HG03378 (cell line): ENCODE measurements at regions not wholly inside any gene's neighbourhood (a gene's known extent, or its start where the extent isn't known, plus 50 kb on each side); places are given as distances from the start of the nearest gene placed in this dataset.
A peak's percentile ranks its signal among the peaks of the same experiment; 100 is the strongest.
"Not testable (repeated sequence)": the region's sequence is repeated elsewhere in the genome, so short reads cannot be mapped to it uniquely, and the experiment has no call there.

Experiments used
- ATAC-seq: cut with Tn5 transposase; IDR thresholded peaks from one replicate; pipeline ENCODE4 v1.9.1; 2021; ENCODE audit warnings: mild to moderate bottlenecking, moderate library complexity; ENCODE audit not compliant: unreplicated experiment

DNA sequence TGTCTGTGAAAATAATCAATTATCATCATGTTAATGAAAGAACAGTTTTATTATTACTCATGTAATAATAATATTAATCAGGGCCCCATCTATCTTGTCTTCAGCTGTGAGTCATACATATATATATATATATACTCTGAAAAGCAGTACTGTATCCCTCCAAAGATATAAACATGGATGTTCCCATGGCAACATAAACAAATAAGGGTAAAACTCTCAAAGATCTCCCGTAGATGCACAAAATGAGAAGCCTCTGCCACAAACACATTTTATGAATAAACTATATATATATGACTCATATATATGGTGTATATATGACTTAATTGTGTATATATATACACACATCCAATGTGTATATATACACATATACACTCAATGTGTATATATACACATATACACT is 163.8 kb upstream of the ARHGEF26 start:
- ATAC-seq: no peak

DNA sequence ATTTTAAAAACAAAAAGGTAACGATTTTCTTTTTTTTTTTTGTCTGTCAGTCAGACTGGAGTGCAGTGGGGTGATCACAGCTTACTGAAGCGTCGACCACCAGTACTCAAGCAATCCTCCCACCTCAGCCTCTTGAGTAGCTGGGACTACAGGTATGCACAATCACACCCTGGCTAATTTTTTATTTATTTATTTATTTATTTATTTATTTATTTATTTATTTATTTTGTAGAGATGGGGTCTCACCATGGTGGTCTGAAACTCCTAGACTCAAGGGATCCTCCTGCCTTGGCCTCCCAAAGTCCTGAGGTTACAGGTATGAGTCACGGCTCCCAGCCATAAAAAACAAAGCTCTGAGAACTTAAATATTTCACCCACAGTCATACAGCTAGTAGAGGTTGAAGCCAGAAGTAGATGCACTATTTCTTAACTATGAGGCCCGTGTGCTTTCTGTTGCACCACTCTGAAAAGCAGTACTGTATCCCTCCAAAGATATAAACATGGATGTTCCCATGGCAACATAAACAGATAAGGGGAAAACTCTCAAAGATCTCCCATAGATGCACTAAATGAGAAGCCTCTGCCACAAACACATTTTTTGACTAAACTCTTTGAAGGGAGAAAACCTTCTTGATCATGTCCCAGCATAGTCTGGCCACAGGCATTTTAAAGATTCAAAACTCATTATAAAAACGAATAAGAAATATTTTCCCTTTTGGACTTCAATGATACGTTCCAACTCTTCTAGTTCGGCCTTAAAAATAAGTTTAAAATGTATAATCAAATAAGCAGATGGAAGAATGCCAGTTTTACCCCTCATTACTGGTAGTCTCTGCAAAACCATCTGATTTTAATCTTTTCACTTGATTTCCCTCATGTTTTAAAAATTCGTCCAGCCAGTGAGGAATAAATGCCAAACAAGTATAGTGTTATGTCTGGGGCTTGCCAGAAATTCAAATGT is 162.3 kb upstream of the ARHGEF26 start:
- no peak for ATAC-seq

DNA sequence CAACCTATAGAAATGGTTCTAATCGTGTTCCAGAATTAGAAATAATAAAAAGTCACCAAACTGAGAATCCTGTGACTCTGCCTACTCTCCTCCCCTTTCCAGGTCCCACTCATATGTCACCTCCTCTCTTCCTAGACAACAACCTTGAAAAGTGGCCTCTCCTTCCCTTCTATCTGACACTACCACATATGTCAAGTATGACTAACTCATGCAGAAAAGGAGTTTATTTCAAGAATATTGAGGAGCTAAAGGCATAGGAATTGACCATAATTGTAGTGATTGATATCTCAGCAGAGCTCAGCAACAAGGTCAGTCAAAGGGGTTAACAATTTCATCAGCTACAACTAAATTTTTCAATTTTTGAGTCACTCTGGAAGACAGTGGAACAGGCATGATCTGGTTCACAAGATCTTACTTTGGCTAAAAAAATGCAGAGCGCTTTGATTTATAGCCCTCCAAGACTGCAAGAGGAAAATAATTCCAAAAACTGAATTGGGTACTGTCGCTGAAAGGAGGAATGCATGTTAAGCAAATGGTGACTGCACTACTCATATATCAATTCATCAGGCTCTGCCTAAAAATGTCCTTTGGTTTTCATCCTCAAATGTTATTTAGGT is 160.6 kb upstream of the ARHGEF26 start:
- no peak for ATAC-seq

DNA sequence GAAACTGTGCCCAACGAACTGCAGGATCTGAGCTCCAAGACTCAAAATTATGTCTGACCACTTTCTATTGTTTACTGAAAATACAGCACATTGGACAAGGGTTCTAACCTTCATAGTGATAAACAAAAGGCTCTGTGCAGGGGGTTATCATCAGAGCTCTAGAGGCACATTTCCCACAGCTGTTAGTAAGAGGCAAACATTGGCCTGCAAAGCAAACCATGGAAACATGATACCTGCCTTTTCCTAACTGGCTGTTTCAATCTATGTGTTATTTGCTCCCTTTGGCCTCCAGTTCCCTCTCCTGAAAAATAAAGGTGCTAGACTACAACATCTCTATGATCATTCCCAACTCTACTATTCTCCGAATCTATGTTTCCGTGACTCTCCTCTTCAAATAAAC is 159.7 kb upstream of the ARHGEF26 start:
- ATAC-seq: no peak

DNA sequence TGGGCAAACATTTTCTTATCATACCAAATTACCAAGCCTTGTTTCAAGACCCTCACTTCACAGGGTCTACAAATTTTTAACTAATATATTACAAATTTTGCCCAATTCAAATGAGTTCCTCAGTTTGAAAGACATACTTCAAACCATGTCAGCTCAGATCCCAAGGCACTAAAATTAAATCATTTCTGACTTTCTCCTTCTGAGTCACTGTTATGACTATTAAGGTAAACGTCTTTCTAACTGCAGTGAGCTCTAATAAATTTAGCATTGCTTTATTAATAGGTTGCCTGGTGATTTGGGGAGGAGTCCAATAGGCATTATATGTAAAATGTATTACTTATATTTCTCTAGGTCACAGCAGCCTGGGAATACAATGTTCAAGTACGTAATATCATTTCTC is 158.2 kb upstream of the ARHGEF26 start:
- no peak for ATAC-seq

DNA sequence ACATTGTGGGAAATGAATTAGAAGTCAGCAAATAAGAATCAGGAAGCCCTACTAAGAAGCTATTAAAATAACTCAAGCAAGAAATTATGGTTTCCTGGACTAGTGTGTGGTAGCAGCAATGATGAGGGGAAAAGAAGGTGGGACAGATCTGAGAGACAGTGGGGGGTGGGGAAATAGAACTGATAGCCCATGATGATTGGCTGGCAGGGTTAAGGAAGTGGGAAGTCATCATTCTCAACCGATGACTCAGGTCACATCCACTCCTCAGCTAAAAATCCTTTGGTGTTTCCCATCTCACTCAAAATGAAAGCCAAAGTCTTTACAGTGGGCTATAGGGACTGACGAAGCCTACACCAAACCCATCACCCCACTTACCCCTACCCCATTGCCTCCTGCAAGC is 153.9 kb upstream of the ARHGEF26 start:
- ATAC-seq: no peak

DNA sequence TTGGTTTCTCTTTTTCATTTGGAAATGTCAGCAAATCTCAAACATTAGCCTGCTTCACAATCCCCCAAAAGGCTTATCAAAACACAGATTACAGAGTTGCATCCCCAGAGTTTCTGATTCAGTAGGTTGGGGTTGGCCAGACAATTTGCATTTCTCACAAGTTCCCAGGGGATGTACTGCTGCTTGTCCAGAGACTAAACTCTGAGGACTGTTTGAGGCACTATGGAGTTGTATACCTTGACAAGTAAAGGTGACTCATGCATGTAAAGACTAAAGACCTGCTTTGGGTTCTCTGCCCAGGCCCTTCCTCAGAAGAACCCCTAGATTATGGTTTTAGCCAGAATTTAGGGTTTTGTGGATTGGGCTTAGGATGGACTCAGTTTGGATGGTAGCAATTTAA is 151.1 kb upstream of the ARHGEF26 start:
- peak; percentile 50 for ATAC-seq

DNA sequence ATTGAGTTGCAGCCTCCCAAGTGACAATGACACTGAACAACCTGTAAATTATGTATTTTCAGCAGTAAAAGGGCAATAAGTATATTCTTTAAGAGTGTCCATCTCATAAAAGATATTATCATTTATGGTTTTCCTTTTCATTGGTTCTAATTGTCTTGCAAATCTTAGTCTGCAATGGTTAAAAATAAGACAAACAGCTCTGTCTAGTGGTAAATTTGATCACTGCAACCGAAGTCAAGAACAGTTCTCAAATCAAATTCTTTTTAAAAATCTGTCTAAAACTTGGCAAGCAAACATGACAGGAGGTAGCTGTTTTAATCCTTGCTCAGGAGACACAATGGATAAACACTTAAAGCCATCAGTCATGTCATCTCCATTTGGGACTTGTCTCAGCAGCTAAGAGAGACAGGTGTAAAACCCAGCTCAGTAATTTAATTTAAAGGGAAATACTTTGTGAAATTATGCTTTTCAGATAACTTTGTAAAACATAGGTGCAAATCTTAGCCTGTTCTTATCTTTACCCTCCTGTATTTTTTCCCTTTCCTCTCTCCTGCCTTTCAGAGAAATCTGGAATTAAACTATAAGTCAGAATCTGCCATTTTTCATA is 150.3 kb upstream of the ARHGEF26 start:
- ATAC-seq: no peak

DNA sequence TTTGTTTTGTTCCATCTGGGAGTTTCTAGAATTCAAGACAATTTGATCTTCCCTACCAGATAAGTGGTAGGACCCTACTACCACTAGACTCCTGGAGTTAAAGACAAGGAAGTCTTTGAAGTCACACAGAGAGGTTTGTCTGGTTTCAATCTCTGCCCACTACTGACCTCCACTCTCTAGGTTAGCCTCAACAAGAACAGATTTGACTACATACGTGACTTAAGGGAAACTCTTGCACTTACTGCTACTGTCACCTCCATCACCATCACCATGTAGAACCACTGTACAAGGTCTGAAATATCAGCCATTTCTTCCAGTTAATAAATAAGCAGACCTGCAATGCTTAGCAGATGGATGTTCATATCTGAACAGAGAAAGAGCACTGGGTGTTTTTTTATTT is 148.3 kb upstream of the ARHGEF26 start:
- ATAC-seq: peak; percentile 64

DNA sequence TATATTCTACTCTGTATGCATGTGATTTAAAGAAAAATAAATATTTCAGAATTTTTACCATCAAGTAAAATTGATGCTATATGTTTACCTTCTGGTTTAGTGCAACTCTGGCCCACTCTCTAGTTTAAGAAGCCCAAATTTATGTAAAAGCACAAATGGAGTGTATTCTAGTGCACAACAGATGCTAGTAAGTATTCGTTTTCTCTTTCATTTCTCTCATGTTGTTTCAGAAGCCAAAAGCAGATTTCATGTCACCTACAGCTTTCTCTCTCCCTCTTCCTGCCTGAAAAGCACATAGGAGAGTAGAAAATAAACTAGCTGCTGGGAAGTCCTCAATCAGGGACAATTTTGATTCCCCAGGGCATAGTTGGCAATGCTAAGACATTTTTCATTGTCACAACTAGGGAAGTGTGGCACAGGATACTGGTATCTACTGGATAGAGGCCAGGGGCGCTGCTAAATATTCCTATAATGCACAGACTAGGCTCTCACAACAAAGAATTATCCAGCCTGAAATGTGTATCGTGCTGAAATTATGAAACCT is 147.4 kb upstream of the ARHGEF26 start:
- ATAC-seq: peak; percentile 32

DNA sequence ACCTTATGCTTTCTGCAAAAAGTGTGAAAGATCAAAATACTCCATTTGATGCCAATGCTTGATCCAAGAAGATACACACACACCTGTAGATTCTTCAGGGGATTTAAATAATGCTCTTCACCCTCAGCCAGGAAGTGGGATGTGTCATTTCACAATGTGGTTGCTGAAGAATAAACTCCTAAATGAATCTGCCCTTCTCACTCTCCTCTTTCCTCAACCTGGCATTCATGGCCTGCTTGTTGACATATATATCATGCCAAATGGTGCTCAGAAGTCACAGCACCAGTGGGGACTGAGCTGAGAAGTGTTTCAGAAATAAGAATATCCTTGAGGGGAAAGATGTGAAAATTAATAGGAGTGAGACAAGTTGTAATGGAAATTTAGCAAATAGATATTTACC is 146.6 kb upstream of the ARHGEF26 start:
- peak; percentile 40 for ATAC-seq

DNA sequence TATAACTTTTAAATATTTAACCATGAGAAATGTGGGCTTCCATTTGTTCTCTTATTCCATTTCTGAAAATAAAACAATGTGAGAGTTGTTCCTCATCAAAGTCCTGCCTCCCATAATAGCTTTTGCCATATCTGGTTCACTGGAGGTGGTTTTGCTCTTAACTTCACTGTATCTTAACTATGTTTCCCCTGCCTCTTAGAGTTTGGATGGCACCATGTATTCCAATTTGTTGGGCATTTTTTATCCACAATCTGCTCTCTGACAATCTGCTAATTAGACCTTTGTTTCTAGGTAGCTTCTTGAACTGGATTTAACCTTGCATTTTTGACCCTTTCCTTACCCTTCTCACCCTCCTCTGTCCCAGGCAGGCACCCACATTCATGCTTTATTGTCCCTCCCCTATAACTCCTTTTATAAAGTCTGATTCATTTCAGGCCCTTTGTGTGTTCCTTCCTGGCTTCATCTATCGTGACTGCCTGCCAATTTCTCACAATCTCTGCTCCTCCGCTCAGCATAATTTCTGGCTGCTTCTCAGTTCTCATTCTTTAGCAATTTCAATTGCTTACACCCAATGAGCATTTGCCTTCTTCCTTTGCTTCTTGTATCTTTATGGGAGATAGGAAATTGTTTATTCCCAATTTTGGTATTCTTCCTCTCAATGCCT is 144.2 kb upstream of the ARHGEF26 start:
- no peak for ATAC-seq

DNA sequence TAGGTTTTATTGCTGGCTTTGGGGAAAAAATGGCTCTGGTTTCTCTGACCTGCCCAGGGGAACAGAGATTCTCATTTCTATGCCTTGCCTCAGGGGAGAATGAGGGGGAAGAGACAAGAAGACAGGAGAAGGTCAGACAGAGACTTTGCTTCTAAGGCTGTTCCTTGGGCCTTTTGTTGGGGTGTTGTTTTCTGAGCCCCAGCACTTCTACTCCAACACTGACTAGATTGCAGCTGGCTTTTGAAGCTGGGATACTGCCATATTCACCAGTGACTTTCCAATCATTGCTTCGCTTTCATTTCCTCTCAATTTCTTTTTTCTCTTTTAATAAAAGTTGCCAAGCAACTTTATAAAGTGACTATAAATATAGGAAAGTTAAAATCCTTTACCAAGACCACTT is 143.2 kb upstream of the ARHGEF26 start:
- ATAC-seq: no peak

DNA sequence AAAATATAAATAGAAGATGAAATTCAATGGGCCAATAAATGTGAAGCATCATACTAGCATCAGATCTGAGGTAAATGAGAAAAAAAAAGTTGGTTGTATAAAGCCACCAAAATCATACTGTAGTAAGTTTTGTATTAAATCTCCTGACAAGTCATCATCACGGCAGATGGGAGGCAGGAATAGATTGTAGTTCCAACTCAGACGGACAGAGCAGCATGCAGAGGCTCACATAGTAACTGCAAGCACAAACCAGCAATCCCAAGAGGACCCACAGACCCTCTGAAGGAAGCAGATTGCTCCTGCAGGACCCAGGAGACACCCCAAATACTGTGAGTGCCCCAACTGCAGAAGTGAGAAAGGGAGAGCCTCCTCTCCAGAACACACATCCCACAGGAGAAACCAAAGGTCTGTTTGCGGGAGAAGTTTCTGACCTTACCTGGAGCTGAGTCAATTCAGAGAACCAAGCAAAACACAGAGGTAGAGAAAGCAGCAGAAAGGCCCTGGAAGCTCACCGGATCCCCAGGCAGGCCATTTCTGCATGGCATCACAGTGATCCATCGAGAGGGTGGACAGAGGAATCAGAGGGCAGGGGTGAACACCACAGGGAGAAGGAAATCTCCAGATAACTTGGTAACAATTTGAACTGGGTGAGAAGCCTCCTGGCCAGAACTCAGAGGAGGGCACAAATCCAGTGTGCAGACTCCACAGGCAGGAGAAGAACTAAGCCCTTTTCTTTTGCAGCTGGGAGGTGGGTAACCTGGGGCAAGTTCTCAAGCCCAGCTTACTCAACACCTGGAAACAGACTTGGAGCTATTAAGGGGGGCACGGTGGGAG is 141.6 kb upstream of the ARHGEF26 start:
- no peak for ATAC-seq

DNA sequence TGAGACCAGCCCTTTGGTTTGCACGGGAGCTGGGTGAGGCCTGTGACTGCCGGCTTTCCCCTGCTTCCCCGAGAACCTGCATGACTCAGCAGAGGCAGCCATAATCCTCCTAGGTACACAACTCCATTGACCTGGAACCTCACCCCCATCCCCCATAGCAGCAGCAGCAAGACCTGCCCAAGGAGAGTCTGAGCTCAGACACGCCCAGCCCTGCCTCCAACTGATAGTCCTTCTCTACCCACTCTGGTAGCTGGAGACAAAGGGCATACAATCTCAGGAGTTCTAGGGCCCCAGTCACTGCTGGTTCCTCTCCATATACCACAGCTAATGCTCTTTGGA is 141.0 kb upstream of the ARHGEF26 start:
- no peak for ATAC-seq

DNA sequence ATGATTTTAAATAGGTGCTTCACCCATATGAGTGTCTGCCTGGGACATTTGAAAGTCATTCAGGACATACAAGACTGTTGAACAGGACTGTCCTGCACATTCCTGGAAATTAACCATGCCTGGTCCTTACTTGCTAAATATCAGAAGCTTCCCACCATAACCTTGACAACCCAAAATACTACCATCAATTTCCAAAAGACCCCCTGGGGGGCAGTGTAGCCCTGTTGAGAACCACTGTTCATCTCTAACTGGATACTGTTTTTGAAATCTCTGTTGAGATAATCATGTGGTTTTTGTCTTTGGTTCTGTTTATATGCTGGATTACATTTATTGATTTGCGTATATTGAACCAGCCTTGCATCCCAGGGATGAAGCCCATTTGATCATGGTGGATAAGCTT is 123.8 kb upstream of the ARHGEF26 start:
- not testable (repeated sequence) for ATAC-seq

DNA sequence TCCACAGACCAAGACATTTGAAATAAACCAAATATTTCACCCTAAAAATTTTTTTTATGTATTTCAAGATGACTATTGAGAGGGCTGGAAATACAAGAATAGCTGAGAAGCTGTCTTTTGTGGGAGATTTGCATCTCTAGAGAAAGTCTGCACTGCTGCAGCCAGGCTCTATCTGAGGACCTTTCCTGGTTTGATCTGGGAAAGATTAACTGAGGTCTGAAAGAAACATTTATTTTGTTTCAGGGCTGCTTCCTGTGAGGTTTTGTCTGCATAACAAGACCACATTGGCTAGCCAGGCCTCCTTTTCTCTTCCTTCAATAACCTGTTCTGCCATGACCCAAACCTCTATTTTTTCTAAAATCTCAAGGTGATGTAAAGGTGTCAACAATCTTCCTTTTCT is 117.5 kb upstream of the ARHGEF26 start:
- no peak for ATAC-seq

DNA sequence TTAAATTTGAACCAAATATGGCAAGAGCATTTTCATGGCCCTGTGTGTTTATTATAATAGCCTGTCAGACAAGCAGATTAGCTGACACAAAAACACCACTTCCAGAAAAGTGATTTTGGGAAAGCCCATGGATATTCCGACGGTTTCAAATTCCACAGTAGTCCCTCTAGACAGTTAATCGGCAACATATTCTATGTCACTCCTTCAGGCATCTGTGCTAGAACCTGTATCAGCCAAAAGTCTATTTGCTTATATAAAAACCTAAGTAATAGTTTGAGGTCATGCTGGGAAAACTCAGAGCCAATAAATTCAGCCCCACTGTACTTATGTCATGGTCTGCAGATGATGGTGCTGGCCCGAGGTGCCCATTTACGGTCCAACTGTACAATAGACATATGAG is 110.2 kb upstream of the ARHGEF26 start:
- ATAC-seq: no peak

DNA sequence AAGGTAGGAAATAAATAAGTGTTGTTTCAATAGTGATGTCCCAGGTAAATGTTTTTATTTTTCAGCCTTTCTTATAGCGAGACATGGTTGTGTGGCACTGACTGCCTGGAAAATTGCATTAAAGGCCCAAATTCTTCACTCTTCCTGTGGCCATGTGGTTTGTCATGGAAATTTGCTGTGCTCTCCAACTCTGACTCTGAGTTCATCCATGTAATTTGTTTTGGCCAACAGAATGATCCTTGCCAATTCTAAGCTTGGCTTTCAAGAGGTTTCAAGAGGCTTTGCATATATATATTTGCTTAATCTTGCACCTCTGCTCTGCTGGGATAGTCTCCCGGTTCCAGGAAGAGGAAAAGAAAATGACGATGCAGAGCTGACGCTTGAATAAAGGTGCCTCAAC is 107.5 kb upstream of the ARHGEF26 start:
- no peak for ATAC-seq

DNA sequence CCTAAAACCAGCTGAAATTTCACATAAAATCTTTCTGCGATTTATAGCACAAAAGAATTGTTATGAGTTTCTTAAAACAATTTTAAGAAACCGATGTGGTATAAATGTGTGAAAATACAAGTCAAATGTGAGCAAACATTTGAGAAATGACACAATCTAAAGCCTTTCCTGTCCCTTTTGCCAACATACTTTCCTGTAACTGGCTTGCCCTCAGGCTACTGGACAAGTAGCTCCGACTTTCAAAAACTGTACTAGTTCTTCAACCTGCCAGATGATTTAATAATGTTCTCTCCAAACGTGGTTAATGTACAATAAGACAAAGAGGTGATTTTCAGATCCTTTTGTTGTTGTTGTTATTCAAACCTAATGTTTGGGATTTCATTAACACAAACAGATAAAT is 105.9 kb upstream of the ARHGEF26 start:
- no peak for ATAC-seq
